ENCODE measurements at regions not wholly inside any gene's neighbourhood (a gene's known extent, or its start where the extent isn't known, plus 50 kb on each side); places are given as distances from the start of the nearest gene placed in this dataset.

- TF ChIP-seq POLR2A (IDR thresholded peaks at IDR 0.05; ENCODE audit: extremely low read depth, insufficient read length) (no peak), CTCF (IDR thresholded peaks at IDR 0.05; ENCODE audit: low read depth, low read length) (no peak), MYC (IDR thresholded peaks at IDR 0.05; ENCODE audit: low read depth, low read length) (no peak), MAX (IDR thresholded peaks at IDR 0.05; ENCODE audit: low read depth, low read length) (no peak)
These were observed 685.3 kb upstream of the EDIL3 start for GRCh38 chr5:85069659-85070640.

All from NB4 (cell line).